Activated CD4-positive, alpha-beta T cell treated with anti-CD3 and anti-CD28 coated beads, Interleukin-10, Interleukin-2, amounts not matched to agents 100 ng/mL and 50 ng/mL, durations not matched to agents 16 hours and 8 hours (primary cell): ENCODE measurements at regions not wholly inside any gene's neighbourhood (a gene's known extent, or its start where the extent isn't known, plus 50 kb on each side); places are given as distances from the start of the nearest gene placed in this dataset.

Experiments
- DNase-seq: peaks from one replicate; pipeline ENCODE4 v3.0.0-alpha.2; 2020

- no peak for DNase-seq
Observed at GRCh38 chr5:155222393-155222792, 208.8 kb downstream of the KIF4B start.

GRCh38 chr5:155229135-155229534 lies 215.6 kb downstream of the KIF4B start:
- no peak for DNase-seq

- DNase-seq = no peak
Observed at GRCh38 chr5:155239803-155240202, 226.2 kb downstream of the KIF4B start.

- no peak for DNase-seq
Observed at GRCh38 chr5:155250596-155250995, 237.0 kb downstream of the KIF4B start.

- no peak for DNase-seq
Observed at GRCh38 chr5:155252025-155252424, 238.5 kb downstream of the KIF4B start.

GRCh38 chr5:155252717-155253116 lies 239.2 kb downstream of the KIF4B start:
- DNase-seq = no peak

- DNase-seq = no peak
Observed at GRCh38 chr5:155254399-155254798, 240.8 kb downstream of the KIF4B start.

- no peak for DNase-seq
Observed at GRCh38 chr5:155258161-155258560, 244.6 kb downstream of the KIF4B start.

- no peak for DNase-seq
Observed at GRCh38 chr5:155259648-155260047, 246.1 kb downstream of the KIF4B start.

GRCh38 chr5:155260798-155261197 lies 247.2 kb downstream of the KIF4B start:
- no peak for DNase-seq

- DNase-seq = no peak
Observed at GRCh38 chr5:155263381-155263780, 249.8 kb downstream of the KIF4B start.

- no peak for DNase-seq
Observed at GRCh38 chr5:155264809-155265208, 251.3 kb downstream of the KIF4B start.

GRCh38 chr5:155268770-155269425 lies 255.3 kb downstream of the KIF4B start:
- no peak for DNase-seq

GRCh38 chr5:155270725-155271124 lies 257.2 kb downstream of the KIF4B start:
- DNase-seq = no peak

GRCh38 chr5:155274484-155274883 lies 260.9 kb downstream of the KIF4B start:
- no peak for DNase-seq

- no peak for DNase-seq
Observed at GRCh38 chr5:155275222-155275621, 261.7 kb downstream of the KIF4B start.

GRCh38 chr5:155276231-155276630 lies 262.7 kb downstream of the KIF4B start:
- no peak for DNase-seq

GRCh38 chr5:155278532-155278931 lies 265.0 kb downstream of the KIF4B start:
- no peak for DNase-seq

- no peak for DNase-seq
Observed at GRCh38 chr5:155282503-155283107, 269.1 kb downstream of the KIF4B start.

GRCh38 chr5:155285706-155286105 lies 272.2 kb downstream of the KIF4B start:
- no peak for DNase-seq

- no peak for DNase-seq
Observed at GRCh38 chr5:155290937-155291336, 277.4 kb downstream of the KIF4B start.

GRCh38 chr5:155293605-155294178 lies 280.1 kb downstream of the KIF4B start:
- DNase-seq = no peak

- DNase-seq = no peak
Observed at GRCh38 chr5:155295111-155295510, 281.6 kb downstream of the KIF4B start.

- DNase-seq = no peak
Observed at GRCh38 chr5:155299386-155300005, 285.9 kb downstream of the KIF4B start.
